GM18499 (cell line): ENCODE measurements at regions not wholly inside any gene's neighbourhood (a gene's known extent, or its start where the extent isn't known, plus 50 kb on each side); places are given as distances from the start of the nearest gene placed in this dataset.
A peak's percentile ranks its signal among the peaks of the same experiment; 100 is the strongest.

Experiments
- ATAC-seq: cut with Tn5 transposase; IDR thresholded peaks from one replicate; pipeline ENCODE4 v1.9.1; 2021; ENCODE audit warnings: moderate number of reproducible peaks; ENCODE audit not compliant: insufficient read depth, unreplicated experiment

- no peak for ATAC-seq
Observed at GRCh38 chr4:176383273-176384077, 63.7 kb downstream of the SPCS3 start.

DNA sequence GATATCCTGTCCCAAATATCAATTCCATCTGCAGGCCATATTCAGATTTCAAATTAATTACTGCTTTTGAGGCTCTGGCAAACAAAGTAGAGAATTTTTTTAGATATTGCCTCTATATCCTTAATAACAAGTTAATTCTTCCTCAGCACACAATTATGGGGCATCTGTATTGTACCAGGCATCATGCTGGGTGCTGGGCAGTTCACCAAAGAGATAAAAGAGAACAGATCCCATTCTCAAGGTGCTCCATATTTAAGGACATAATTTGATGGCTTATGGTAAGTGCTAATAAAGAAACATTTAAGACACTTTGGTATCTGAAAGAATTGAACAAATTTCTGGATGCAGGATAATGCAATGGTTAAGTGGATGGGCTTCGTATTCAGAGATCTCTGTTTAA is 65.8 kb downstream of the SPCS3 start:
- ATAC-seq: no peak

GRCh38 chr4:176387571-176387970 is 67.8 kb downstream of the SPCS3 start:
- no peak for ATAC-seq

- ATAC-seq: no peak
Observed at GRCh38 chr4:176393306-176394013, 73.7 kb downstream of the SPCS3 start.

DNA sequence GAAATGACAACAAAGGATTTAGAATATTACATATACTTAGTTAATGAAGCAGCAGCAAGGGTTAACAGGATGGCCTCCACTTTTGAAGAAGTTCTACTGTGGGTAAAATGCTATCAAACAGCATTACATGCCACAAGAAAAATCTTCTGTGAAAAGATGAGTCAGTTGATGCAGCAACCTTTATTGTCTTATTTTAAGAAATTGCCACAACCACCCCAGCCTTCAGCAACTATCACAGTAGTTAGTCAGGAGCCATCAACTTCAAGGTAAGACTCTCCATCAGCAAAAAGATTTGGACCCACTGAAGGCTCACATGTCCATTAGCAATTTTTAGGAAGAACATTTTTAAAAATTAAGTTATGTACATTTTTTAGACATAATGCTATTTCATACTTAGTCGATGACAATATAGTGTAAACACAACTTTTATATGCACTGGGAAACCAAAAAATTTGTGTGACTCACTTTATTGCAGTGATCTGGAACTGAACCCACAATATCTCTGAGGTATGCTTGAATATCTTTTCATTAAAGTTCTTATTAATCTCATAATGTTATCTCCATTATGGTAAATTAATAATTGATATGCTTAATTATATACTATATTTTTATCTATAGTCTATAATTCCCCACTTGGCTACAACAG is 81.2 kb downstream of the SPCS3 start:
- ATAC-seq: no peak

GRCh38 chr4:176404621-176405020 is 84.9 kb downstream of the SPCS3 start:
- no peak for ATAC-seq

GRCh38 chr4:176406297-176406696 is 86.5 kb downstream of the SPCS3 start:
- ATAC-seq: no peak

GRCh38 chr4:176406736-176407135 is 87.0 kb downstream of the SPCS3 start:
- no peak for ATAC-seq

- ATAC-seq: no peak
Observed at GRCh38 chr4:176409627-176410026, 89.9 kb downstream of the SPCS3 start.

- ATAC-seq: peak; percentile 62
Observed at GRCh38 chr4:176413171-176413570, 93.4 kb downstream of the SPCS3 start.

DNA sequence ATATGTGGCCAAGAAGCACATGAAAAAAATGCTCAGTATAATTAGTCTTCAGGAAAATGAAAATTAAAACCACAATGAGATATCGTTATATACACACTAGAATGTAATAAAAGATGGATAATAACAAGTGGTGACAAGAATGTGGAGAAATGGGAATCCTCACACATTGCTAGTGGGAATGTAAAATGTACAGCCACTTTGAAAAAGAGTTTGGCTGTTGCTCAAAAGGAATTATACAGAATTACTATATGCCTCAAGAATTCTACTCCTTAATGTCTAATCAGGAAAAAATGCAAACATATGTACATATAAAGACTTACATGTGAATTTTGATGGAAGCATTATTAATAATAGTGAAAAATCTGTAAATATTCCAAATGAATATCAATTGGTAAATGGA is 102.2 kb downstream of the SPCS3 start:
- no peak for ATAC-seq

GRCh38 chr4:176422511-176422910 is 102.7 kb downstream of the SPCS3 start:
- ATAC-seq: no peak

- no peak for ATAC-seq
Observed at GRCh38 chr4:176425035-176425434, 105.3 kb downstream of the SPCS3 start.

GRCh38 chr4:176432811-176433540 is 113.2 kb downstream of the SPCS3 start:
- ATAC-seq: no peak

DNA sequence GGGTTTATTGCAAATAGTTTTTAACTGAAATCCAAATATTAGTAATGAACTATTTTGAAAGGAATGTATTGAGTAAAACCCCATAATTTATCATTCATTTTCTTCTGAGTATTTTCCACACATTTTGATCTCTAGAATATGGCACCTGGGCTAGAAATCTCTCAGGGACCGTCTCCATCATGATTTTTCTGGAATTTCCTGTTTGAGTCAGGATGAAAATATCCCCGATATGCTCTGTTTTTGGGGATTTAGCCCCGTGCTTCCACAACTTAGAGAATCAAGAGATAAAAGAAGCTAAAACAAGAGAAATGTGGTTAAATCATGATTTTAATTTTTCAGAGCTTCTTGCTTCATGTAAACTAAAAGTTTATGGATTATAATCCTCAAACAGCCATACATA is 114.2 kb downstream of the SPCS3 start:
- ATAC-seq: no peak

DNA sequence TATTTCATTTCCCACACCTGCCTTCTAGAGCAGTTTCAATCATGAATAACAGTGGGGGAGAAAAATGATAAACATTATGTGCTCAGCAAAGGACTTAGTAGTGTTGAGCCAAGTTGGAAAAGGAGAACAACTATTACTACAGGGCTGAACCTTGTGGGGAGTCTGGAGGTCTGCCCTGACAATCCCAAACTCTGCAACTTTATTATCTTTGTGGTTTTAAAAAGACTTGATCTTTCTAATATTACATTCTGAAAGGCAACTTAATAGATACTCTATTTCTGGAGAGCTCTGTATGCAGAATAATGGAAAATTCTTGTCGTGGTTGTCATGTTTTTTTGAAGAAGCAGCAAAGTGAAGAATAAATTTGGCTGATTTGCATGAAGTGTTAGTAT is 116.1 kb downstream of the SPCS3 start:
- ATAC-seq: no peak

DNA sequence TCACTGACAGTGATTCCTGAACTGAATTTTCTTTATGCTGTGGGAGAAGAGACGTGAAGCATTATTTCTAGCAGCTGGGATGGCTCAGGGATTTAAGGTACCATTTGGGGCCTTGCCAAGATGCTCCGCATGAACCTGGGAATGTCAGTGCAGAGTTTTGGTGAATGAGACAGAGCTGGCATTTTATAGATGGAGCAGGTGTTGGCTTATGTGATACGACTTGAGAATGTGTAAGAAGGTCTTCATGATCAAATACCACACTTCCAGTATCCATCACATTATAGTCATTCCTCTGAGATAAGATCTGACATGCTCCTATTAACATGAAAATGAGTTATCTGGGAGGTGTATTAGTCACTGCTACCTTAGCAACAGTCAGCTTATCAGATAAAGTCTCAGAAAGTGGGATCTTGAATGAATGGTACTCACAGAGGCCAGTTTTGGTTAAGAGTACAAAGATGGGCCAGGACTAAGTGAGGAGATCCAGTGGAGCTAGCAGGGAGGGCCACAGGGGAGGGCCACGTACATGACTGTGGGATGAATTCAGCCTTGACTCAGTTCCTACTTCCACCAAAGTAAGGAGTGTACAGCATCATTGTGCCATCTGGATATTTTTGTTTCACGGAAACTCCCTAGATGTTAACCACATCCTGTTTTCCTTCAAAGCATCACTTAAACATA is 116.7 kb downstream of the SPCS3 start:
- ATAC-seq: no peak

DNA sequence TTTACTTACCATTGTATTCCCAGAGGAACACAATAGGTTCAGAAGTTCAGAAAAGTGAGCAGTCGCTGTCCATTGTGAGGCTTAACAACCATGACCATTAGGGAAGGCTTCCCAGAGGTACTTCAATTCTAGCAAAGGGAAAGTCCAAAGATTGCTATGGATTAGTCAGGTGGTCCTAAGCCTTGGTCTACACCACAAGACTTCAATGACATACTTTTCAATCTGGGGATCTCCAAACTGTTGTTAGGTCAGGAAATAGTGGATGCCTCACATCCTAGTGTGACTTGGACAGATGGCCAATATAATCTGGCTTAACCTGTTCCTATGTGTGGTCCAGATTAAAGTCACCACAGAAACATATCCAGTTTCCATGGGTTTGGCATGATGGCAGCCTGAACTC is 118.0 kb downstream of the SPCS3 start:
- ATAC-seq: no peak

- ATAC-seq: no peak
Observed at GRCh38 chr4:176438401-176438800, 118.6 kb downstream of the SPCS3 start.

DNA sequence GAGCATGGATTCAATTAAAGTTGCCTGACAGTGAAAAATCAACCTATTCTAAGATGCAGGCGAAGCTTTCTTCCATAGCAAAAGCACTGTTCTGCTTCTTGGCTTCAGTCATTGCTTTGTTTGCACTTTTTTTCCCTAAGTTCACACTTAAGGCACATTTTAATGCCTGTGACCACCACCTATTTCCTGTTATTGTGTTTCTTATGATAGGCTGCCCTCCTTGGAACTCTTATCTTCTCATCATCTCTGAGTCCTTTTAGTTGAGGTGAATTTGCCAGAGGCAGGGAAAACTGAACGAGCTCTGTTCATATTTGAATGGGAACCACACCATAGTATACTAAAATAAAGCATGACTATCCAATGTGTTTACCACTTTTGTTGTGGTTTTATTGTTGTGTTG is 119.8 kb downstream of the SPCS3 start:
- ATAC-seq: no peak
